Body of pancreas (tissue), 4 donors: ENCODE measurements at regions not wholly inside any gene's neighbourhood (a gene's known extent, or its start where the extent isn't known, plus 50 kb on each side); places are given as distances from the start of the nearest gene placed in this dataset.

ENCODE experiments used
- CTCF ChIP-seq, 7 experiments: fragments of 450-650 bp in 4 of 7; fragments of 200-600 bp in 3 of 7; sonication (generic) in 3 of 7; IDR thresholded peaks; one replicate each; pipeline ENCODE4 v1.5.1; 2016 to 2019; ENCODE audit warnings: antibody characterized with exemption in 7 of 7
- POLR2A ChIP-seq, 3 donors: fragments of 450-650 bp; IDR thresholded peaks; one replicate each; pipeline ENCODE4 v1.6.1; 2016; ENCODE audit warnings: antibody characterized with exemption in 3 of 3, mild to moderate bottlenecking in 2 of 3

GRCh38 chr13:74555651-74556420 lies 421.6 kb upstream of the KLF12 start:
- TF ChIP-seq CTCF (IDR thresholded peaks at IDR 0.05) (no peak), POLR2A (IDR thresholded peaks at IDR 0.05) (no peak)
